DMS53 treated with DMSO at 0.1 percent for 48 hours (cell line): ENCODE measurements at regions not wholly inside any gene's neighbourhood (a gene's known extent, or its start where the extent isn't known, plus 50 kb on each side); places are given as distances from the start of the nearest gene placed in this dataset.
A peak's percentile ranks its signal among the peaks of the same experiment; 100 is the strongest.
"Not testable (repeated sequence)": the region's sequence is repeated elsewhere in the genome, so short reads cannot be mapped to it uniquely, and the experiment has no call there.

ENCODE experiments used
- DNase-seq: peaks from one replicate; lab custom pipeline; 2025; ENCODE audit not compliant: unreplicated experiment; lab: John Stamatoyannopoulos, UW

GRCh38 chr1:83158924-83159323, 840.0 kb downstream of the TTLL7 start:
- DNase-seq = not testable (repeated sequence)

- DNase-seq = not testable (repeated sequence)
These were observed 844.6 kb downstream of the TTLL7 start for GRCh38 chr1:83154306-83154705.

- peak; percentile 63 for DNase-seq
These were observed 847.6 kb downstream of the TTLL7 start for GRCh38 chr1:83151167-83151898.

- not testable (repeated sequence) for DNase-seq
These were observed 848.5 kb downstream of the TTLL7 start for GRCh38 chr1:83150479-83150878.

- not testable (repeated sequence) for DNase-seq
These were observed 853.1 kb downstream of the TTLL7 start for GRCh38 chr1:83145820-83146219.

- DNase-seq = not testable (repeated sequence)
These were observed 856.1 kb downstream of the TTLL7 start for GRCh38 chr1:83142802-83143201.

- not testable (repeated sequence) for DNase-seq
These were observed 863.3 kb downstream of the TTLL7 start for GRCh38 chr1:83135524-83136157.

- DNase-seq = not testable (repeated sequence)
These were observed 864.5 kb downstream of the TTLL7 start for GRCh38 chr1:83134322-83135014.

- DNase-seq = no peak
These were observed 867.3 kb downstream of the TTLL7 start for GRCh38 chr1:83131692-83131955.

GRCh38 chr1:83130886-83131691, 867.8 kb downstream of the TTLL7 start:
- DNase-seq = no peak

- no peak for DNase-seq
These were observed 869.8 kb downstream of the TTLL7 start for GRCh38 chr1:83129107-83129506.

- DNase-seq = no peak
These were observed 873.5 kb downstream of the TTLL7 start for GRCh38 chr1:83125456-83125855.

- no peak for DNase-seq
These were observed 875.9 kb downstream of the TTLL7 start for GRCh38 chr1:83123019-83123418.

- no peak for DNase-seq
These were observed 880.5 kb downstream of the TTLL7 start for GRCh38 chr1:83118472-83118871.

GRCh38 chr1:83117030-83117429, 881.9 kb downstream of the TTLL7 start:
- DNase-seq = not testable (repeated sequence)

GRCh38 chr1:83115785-83116184, 883.1 kb downstream of the TTLL7 start:
- DNase-seq = no peak

- no peak for DNase-seq
These were observed 884.6 kb downstream of the TTLL7 start for GRCh38 chr1:83114136-83114834.

GRCh38 chr1:83113652-83114051, 885.3 kb downstream of the TTLL7 start:
- no peak for DNase-seq

GRCh38 chr1:83112248-83112885, 886.6 kb downstream of the TTLL7 start:
- DNase-seq = no peak

GRCh38 chr1:83110156-83110555, 888.8 kb downstream of the TTLL7 start:
- no peak for DNase-seq
